ENCODE measurements at regions not wholly inside any gene's neighbourhood (a gene's known extent, or its start where the extent isn't known, plus 50 kb on each side); places are given as distances from the start of the nearest gene placed in this dataset.
"Not testable (repeated sequence)": the region's sequence is repeated elsewhere in the genome, so short reads cannot be mapped to it uniquely, and the experiment has no call there.

- no peak for DNase-seq
Measured at GRCh38 chr2:7324706-7325105, 407.5 kb downstream of the RNF144A start.

DNA sequence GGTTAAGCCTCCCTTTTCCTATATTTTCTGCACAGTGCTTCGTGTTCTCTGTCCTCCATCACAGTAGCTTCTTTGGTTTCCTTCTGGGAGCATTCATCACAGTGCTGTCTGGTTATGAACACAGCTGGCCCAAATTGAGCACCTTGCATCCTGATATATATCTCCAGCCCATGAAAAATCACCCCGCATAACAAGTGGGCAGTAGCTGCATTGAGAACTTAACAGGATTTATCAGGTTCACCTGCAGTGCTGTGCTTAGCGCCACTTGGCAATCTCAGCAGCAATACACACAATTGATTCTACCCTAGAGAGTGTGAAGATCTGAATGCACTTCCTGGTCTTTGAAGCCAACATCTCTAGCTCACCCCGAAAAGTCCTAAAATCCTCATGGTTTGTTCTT, 408.0 kb downstream of the RNF144A start:
- no peak for DNase-seq

GRCh38 chr2:7329465-7329864, 412.3 kb downstream of the RNF144A start:
- DNase-seq = no peak

- no peak for DNase-seq
Measured at GRCh38 chr2:7333189-7333765, 416.1 kb downstream of the RNF144A start.

- no peak for DNase-seq
Measured at GRCh38 chr2:7333960-7334493, 416.8 kb downstream of the RNF144A start.

DNA sequence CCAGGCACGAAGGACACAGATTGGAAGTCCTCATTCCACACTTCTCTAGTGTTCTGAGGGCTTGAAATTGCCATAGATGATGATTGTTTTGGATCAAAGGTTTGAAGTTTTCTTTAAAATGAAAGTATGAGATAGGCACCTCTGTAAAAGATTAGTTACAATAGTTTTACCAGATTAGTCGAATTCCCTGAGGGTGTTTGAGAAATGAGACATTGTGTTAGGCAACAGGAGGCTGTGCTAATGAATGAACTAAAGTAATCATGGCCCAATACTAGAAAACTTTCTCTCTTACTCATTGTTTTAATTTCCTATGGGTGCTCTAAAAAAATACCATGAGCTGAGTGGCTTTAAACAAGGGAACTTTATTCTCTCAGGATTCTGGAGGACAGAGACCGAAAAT, 421.7 kb downstream of the RNF144A start:
- DNase-seq = no peak

GRCh38 chr2:7346336-7346735, 429.1 kb downstream of the RNF144A start:
- DNase-seq = no peak

DNA sequence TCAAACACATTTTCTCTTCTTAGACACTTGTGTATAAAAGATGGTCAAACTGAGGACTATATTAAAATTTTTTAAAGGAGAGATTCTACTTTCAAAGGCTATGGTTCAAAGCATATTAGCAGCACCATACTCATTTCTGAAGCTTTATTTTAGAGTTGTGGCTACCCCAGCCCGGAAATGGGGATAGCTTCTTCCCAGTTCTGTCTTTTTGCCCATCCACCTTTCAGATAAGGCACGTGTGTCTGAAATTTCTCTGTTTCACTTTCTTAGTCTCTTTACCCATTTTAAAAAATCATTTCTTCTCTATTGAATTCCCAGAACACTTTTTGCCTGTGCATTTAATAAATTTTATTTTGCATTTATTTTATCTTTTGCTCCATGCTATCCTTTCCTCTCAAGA, 431.5 kb downstream of the RNF144A start:
- DNase-seq = no peak

- no peak for DNase-seq
Measured at GRCh38 chr2:7352191-7352590, 435.0 kb downstream of the RNF144A start.

DNA sequence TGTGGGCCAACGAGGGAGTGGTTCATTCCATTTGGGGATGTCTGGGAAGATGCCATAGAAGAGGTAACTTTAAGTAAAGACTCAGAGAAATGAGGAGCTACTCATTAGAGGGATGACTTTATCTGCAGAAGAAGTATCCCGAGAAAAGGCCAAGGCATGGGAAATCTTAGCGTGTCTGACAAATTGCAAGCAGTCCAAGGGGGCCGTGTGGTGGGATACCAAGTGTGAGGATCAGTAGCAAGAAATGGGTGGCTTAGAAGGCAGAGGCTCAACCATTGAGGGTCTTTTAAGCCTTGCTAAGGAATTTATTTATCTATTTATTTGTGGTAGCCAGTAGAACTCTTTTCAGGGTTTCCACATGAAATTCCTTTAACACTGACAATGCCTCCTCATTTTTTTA, 436.4 kb downstream of the RNF144A start:
- DNase-seq = no peak

DNA sequence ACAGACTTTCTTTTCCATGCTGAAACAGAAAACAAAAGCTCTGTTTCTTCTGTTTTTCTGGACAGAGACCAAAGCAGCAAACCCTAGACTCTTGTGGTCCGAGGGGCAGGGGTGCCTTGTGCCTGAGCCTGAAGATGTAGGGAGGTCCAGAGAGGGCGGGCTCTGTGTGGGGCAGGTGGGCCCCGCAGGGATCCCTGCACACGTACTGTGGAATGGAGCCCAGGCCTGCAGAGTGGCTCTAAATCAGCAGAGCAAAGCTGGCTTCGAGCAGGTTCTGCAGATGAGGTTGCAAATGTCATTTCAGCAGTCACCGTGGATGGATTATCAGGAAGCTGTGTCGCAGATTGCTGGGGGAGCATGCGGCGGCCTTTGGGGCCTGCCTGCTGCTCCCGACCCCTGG, 438.6 kb downstream of the RNF144A start:
- DNase-seq = no peak

DNA sequence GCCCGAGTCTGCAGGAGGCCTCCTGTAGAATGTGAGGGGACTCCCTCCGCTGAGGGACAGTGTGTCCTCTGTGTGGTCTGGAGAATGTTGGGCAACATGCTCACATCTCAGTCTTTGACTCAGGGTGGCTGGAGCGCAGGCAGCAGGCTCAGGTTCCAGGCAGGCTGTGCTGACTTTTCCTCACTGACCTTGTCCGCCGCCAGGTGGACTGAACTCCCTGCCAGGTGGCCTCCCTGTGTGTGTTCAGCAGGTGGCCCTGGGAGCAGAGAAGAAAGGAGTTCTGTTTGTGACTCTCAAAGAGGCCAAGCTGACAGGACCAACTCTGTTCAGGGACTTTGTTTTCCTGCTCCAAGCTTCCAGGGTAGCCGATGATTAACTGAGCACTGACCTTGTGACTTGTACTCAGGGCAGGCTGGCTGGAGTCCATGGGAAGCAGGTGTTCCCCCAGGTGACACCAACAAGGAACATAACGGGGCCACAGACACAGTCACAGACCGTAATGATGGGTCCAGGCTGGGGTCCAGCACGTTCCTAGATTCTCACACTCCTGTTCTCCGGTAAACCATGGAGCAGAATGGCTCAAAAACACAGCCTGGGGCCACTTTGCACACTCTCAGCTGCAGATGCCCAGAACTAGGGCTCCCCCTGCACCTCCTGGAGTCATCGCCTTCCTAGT, 439.8 kb downstream of the RNF144A start:
- no peak for DNase-seq

DNA sequence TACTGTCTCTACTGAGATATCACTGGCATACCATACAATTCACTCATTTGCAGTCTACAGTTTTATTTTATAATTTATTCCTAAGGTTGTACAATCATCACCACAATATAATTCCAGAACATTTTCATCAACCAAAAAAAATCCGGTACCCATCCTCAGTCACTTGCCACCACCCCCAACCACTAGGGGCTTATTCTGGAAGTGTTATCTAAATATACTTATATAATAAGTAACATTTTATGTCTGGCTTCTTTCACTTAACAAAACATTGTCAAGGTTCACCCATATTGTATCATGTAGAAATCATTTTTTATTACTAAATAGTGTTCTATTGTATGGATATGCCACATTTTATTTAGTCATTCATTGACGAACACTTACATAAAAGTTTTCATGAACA, 440.8 kb downstream of the RNF144A start:
- no peak for DNase-seq

DNA sequence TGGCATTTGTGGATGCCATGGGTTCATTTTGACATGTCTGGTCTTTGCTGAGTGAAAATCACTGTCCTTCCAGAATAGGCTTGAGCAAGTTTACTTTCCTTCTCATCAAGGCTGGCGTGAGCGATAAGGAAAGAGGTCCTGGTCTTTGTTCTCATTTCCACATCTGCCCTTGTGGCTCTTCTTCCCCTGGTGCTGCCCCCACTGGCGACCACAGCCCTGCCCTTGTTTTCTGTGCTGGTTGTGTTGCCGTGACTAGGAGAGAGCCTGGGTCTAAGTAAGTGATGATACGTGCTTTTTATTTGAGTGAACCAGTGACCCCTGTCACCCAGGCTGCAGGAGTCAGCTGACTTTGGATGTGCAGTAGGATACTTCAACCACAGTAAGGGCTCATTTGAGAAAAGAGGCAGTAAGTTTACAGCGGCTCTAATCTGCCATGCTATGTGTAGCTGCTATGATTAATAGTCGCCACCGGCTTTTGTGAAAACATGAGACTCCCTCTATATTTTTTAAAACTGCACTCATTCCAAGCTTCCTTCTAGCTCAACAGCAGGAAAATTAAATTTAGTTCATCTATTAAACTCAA, 441.7 kb downstream of the RNF144A start:
- no peak for DNase-seq

DNA sequence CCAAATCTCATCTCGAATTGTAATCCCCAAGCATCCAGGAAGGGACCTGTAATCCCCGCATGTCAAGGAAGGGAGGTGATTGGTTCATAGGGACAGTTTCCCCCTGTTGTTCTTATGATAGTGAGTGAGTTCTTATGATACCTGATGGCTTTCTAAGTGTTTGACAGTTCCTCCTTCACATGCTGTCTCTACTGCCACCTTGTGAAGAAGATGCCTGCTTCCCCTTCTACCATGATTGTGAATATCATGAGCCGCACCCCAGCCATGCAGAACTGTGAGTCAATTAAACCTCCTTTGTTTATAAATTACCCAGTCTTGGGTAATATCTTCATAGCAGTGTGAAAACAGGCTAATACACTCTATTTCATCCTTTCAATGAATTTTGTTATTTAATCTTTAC, 446.7 kb downstream of the RNF144A start:
- no peak for DNase-seq

- DNase-seq = no peak
Measured at GRCh38 chr2:7368211-7368610, 451.0 kb downstream of the RNF144A start.

GRCh38 chr2:7373156-7373555, 455.9 kb downstream of the RNF144A start:
- no peak for DNase-seq

GRCh38 chr2:7375901-7376300, 458.7 kb downstream of the RNF144A start:
- DNase-seq = no peak

GRCh38 chr2:7377916-7378569, 460.8 kb downstream of the RNF144A start:
- no peak for DNase-seq

GRCh38 chr2:7378591-7378990, 461.4 kb downstream of the RNF144A start:
- peak; percentile 10 for DNase-seq

DNA sequence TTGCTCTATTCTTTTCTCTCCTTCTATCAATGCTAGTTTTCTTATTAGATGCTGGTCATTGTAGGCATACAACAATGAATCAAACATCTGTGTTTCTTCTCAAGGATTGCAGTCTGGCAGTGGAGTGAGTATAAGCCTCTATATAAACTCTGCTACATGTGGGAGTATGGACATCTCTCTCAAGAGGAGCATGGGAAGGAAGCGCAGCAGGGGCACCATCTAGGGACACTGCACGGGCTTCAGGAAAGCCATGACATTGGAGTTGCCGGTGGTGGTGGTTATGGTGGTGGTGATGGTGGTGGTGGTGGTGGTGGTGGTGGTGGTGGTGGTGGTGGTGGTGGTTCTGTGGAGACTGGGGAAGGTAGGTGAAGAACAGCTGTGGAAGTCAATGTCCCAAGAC, 462.6 kb downstream of the RNF144A start:
- DNase-seq = no peak

- no peak for DNase-seq
Measured at GRCh38 chr2:7384773-7385349, 467.6 kb downstream of the RNF144A start.

GRCh38 chr2:7390311-7390710, 473.1 kb downstream of the RNF144A start:
- DNase-seq = not testable (repeated sequence)
